ENCODE measurements at regions not wholly inside any gene's neighbourhood (a gene's known extent, or its start where the extent isn't known, plus 50 kb on each side); places are given as distances from the start of the nearest gene placed in this dataset.

- no CpG with 5 or more reads among the region's 1 CpG for WGBS (ENCODE audit: extremely low coverage, insufficient read length, low lambda C conversion rate)
Observed at GRCh38 chr2:173555833-173556232, 201.2 kb downstream of the CDCA7 start.

More at GRCh38 chr2:173555833-173556232, 201.2 kb downstream of the CDCA7 start:
- Histone ChIP-seq H3K4me2 (ENCODE audit: insufficient read depth, insufficient read length, low read length) (no peak overlapping the region), H3K79me2 (ENCODE audit: insufficient read depth, low read length) (no peaks in the 10 kb centered on the region), H2BK120ac (ENCODE audit: low read depth, low read length, poor library complexity, severe bottlenecking) (no peak overlapping the region), H4K5ac (ENCODE audit: insufficient read length, low read depth, low read length) (no peak overlapping the region), H3K18ac (ENCODE audit: insufficient read length, low read depth, low read length) (no peak overlapping the region), H2AFZ (ENCODE audit: low read length) (no peak overlapping the region), H3K9ac (ENCODE audit: extremely low read depth, insufficient read length, low read length) (no peak overlapping the region), H4K8ac (replicated peaks; ENCODE audit: insufficient read length, low read depth, low read length) (no peak overlapping the region), H3T11ph (ENCODE audit: low read length) (no peak overlapping the region), H2BK5ac (ENCODE audit: insufficient read length, low read length) (no peak overlapping the region), H2BK15ac (ENCODE audit: low read depth, low read length) (no peak overlapping the region), H2BK12ac (ENCODE audit: insufficient read length, low read depth, low read length) (no peak overlapping the region), H3K56ac (ENCODE audit: insufficient read length, low read depth, low read length) (no peak overlapping the region), H2AK5ac (ENCODE audit: insufficient read length, low read length) (no peak overlapping the region), H3K9me3 (ENCODE audit: control insufficient read depth, low read depth, low read length) (no peaks in the 10 kb centered on the region), H3K4ac (ENCODE audit: low read depth, low read length) (no peak overlapping the region), H3K4me1 (ENCODE audit: insufficient read depth, low read length) (no peaks in the 10 kb centered on the region; the same call in 1 of the 2 replicates), H3K23ac (ENCODE audit: insufficient read length, low read depth, low read length) (no peak overlapping the region), H2BK20ac (ENCODE audit: low read depth, low read length, poor library complexity, severe bottlenecking) (no peak overlapping the region), H3K23me2 (ENCODE audit: insufficient read length, low read depth, low read length, poor library complexity, severe bottlenecking) (no peaks in the 10 kb centered on the region), H3K27ac (ENCODE audit: insufficient read length, low read depth, low read length) (no peak overlapping the region), H4K91ac (ENCODE audit: insufficient read length, low read depth, low read length) (no peak overlapping the region), H3K79me1 (ENCODE audit: insufficient read depth, low read depth, low read length, poor library complexity, severe bottlenecking) (no peaks in the 10 kb centered on the region), H3K27me3 (ENCODE audit: insufficient read depth, low read length) (no peaks in the 10 kb centered on the region), H3K14ac (ENCODE audit: insufficient read depth, low read length) (no peak overlapping the region), H4K20me1 (ENCODE audit: control insufficient read depth, insufficient read depth, insufficient read length) (no peaks in the 10 kb centered on the region)
- DNase-seq: no peak
- TF ChIP-seq CTCF (conservative IDR thresholded peaks at IDR 0.05): no peak
- Mint-ChIP-seq H3K4me1 (peaks cover 14 to 15% of the 10 kb centered on the region in 2 experiments; a peak in 3 of 4 replicates), H3K27ac (no peak overlapping the region), H3K36me3 (ENCODE audit: insufficient read depth in 1 of 3, low read depth in 3 of 3) (peaks cover 3 to 14% (median 3%) of the 10 kb centered on the region in 3 experiments; a peak in 5 of 7 replicates), H3K9me3 (peaks cover 8 to 11% of the 10 kb centered on the region in 2 experiments; a peak in 4 of 5 replicates), H3K27me3 (ENCODE audit: low read depth) (no peaks in the 10 kb centered on the region; the same call in 1 of the 2 replicates), H3K4me3 (no peak overlapping the region)
